HCT116 (cell line): ENCODE measurements at regions not wholly inside any gene's neighbourhood (a gene's known extent, or its start where the extent isn't known, plus 50 kb on each side); places are given as distances from the start of the nearest gene placed in this dataset.

Source experiments
- ATAC-seq: fragments of 200-7000 bp; cut with Tn5 transposase; 2 replicates; pipeline ENCODE4 v1.9.1; 2020; ENCODE audit warnings: mild to moderate bottlenecking, moderate library complexity
- BruUV-seq: library from RNA; stranded (reverse); fragments of 400-500 nt; replicated peaks from 2 replicates; lab custom pipeline; 2021; lab: Mats Ljungman, UMichigan
- CTCF ChIA-PET: fragments of 300-600 bp; sonication (Branson Sonifier 250); formaldehyde crosslinking; loops from one replicate; lab custom pipeline; 2021; ENCODE audit warnings: antibody characterized with exemption; lab: Charles Lee
- POLR2A ChIA-PET: fragments of 300-600, 350-600 bp; sonication (Branson Sonifier 250); formaldehyde crosslinking; loops from one replicate; lab custom pipeline; 2021; ENCODE audit warnings: antibody characterized with exemption; lab: Charles Lee
- RAD21 ChIA-PET, 2 experiments: fragments of 300-600 bp; sonication (Branson Sonifier 250); formaldehyde crosslinking; loops; one replicate each; lab custom pipeline; 2023; ENCODE audit warnings: low total read pairs in 2 of 2; ENCODE audit not compliant: uncharacterized antibody in 2 of 2, unreplicated experiment in 2 of 2, low non-redundant PET in 1 of 2; lab: Charles Lee
- DNase-seq: peaks from one replicate; pipeline ENCODE4 v3.0.0-alpha.2; 2010; ENCODE audit warnings: low read depth, low spot score
- H2AFZ ChIP-seq: fragments of 200-600 bp; shearing (Covaris generic), sonication (generic); 2 replicates; pipeline ENCODE4 v1.6.1; 2017; ENCODE audit warnings: low read depth, mixed run types, mixed read lengths, antibody characterized with exemption, low read length; ENCODE audit not compliant: poor library complexity, severe bottlenecking
- H3K27ac ChIP-seq: 2 replicates; pipeline ENCODE4 v1.5.1; 2012; ENCODE audit warnings: low read depth, low read length
- H3K27me3 ChIP-seq: fragments of 200-600 bp; sonication (generic); 2 replicates; pipeline ENCODE4 v1.6.1; 2016; ENCODE audit warnings: mixed run types, low read length, mixed read lengths; ENCODE audit not compliant: insufficient read depth
- H3K36me3 ChIP-seq, 2 experiments: fragments of 200-500 bp in 1 of 2; fragments of 200-600 bp in 1 of 2; sonication (Bioruptor generic) in 1 of 2; sonication (generic) in 1 of 2; 2 replicates each; pipeline versions ENCODE4 v1.5.1 to v1.6.1; 2014 to 2016; ENCODE audit warnings: low read length in 2 of 2, inconsistent platforms in 1 of 2, mixed read lengths in 1 of 2, mixed run types in 1 of 2; ENCODE audit not compliant: insufficient read depth in 2 of 2, control insufficient read depth in 1 of 2
- H3K4me1 ChIP-seq, 2 experiments: fragments of 200-600 bp in 1 of 2; sonication (generic) in 1 of 2; 2 replicates each; pipeline versions ENCODE4 v1.5.1 to v1.6.1; 2012 to 2017; ENCODE audit warnings: low read length in 2 of 2, inconsistent platforms in 1 of 2, mild to moderate bottlenecking in 1 of 2, mixed read lengths in 1 of 2, mixed run types in 1 of 2, moderate library complexity in 1 of 2; ENCODE audit not compliant: insufficient read depth in 2 of 2, control insufficient read depth in 1 of 2
- H3K4me2 ChIP-seq: fragments of 200-600 bp; sonication (generic); 2 replicates; pipeline ENCODE4 v1.6.1; 2017; ENCODE audit warnings: mixed run types, low read length, mixed read lengths
- H3K4me3 ChIP-seq, 2 experiments: fragments of 200-600 bp in 1 of 2; sonication (generic) in 1 of 2; replicated peaks in 1 of 2; 2 replicates each; pipeline ENCODE4 v1.5.1; 2011 to 2016; ENCODE audit warnings: low read length in 2 of 2, control low read depth in 1 of 2, low read depth in 1 of 2, mild to moderate bottlenecking in 1 of 2, mixed read lengths in 1 of 2, mixed run types in 1 of 2
- H3K79me2 ChIP-seq: fragments of 200-600 bp; sonication (generic); 2 replicates; pipeline ENCODE4 v1.6.1; 2017; ENCODE audit warnings: mild to moderate bottlenecking, mixed run types, low read length, moderate library complexity, mixed read lengths; ENCODE audit not compliant: insufficient read depth
- H3K9ac ChIP-seq: fragments of 200-600 bp; sonication (generic); 2 replicates; pipeline ENCODE4 v1.6.1; 2016; ENCODE audit warnings: low read length, mixed read lengths
- H3K9me2 ChIP-seq: fragments of 200-600 bp; sonication (generic), shearing (Covaris generic); 2 replicates; pipeline ENCODE4 v1.6.1; 2017; ENCODE audit warnings: mixed run types, mild to moderate bottlenecking, moderate library complexity; ENCODE audit not compliant: insufficient read depth
- H3K9me3 ChIP-seq, 2 experiments: fragments of 200-500 bp in 1 of 2; fragments of 200-600 bp in 1 of 2; sonication (Bioruptor generic) in 1 of 2; sonication (generic) in 1 of 2; 2 replicates each; pipeline ENCODE4 v1.6.1; 2014 to 2017; ENCODE audit warnings: low read length in 2 of 2, mixed read lengths in 2 of 2, inconsistent platforms in 1 of 2, low read depth in 1 of 2, mild to moderate bottlenecking in 1 of 2, mixed run types in 1 of 2, moderate library complexity in 1 of 2; ENCODE audit not compliant: control insufficient read depth in 1 of 2, insufficient read depth in 1 of 2
- H4K20me1 ChIP-seq: fragments of 200-600 bp; sonication (generic), shearing (Covaris generic); 2 replicates; pipeline ENCODE4 v1.6.1; 2017; ENCODE audit warnings: mixed run types, mild to moderate bottlenecking, moderate library complexity; ENCODE audit not compliant: insufficient read depth
- CBX3 ChIP-seq: IDR thresholded peaks from 2 replicates; pipeline ENCODE4 v1.6.1; 2012; ENCODE audit warnings: low read depth
- CEBPB ChIP-seq: IDR thresholded peaks from 2 replicates; pipeline ENCODE4 v1.6.1; 2012; ENCODE audit warnings: low read depth
- EGR1 ChIP-seq: IDR thresholded peaks from 2 replicates; pipeline ENCODE4 v1.6.1; 2012; ENCODE audit warnings: low read depth
- ELF1 ChIP-seq: IDR thresholded peaks from 2 replicates; pipeline ENCODE4 v1.6.1; 2012; ENCODE audit warnings: low read depth, borderline replicate concordance
- EZH2 ChIP-seq: fragments of 200-600 bp; sonication (generic); IDR thresholded peaks from 2 replicates; pipeline ENCODE4 v1.6.1; 2017; ENCODE audit warnings: antibody characterized with exemption, mixed run types
- EZH2phosphoT487 ChIP-seq: fragments of 200-600 bp; IDR thresholded peaks from 2 replicates; pipeline ENCODE4 v1.6.1; 2018; ENCODE audit warnings: antibody characterized with exemption, borderline replicate concordance
- FOSL1 ChIP-seq: IDR thresholded peaks from 2 replicates; pipeline ENCODE4 v1.6.1; 2012; ENCODE audit warnings: low read depth
- JUND ChIP-seq: IDR thresholded peaks from 2 replicates; pipeline ENCODE4 v1.6.1; 2012
- POLR2A ChIP-seq: IDR thresholded peaks from 2 replicates; pipeline ENCODE4 v1.7.0; 2011; ENCODE audit warnings: borderline replicate concordance; ENCODE audit not compliant: insufficient read depth, insufficient read length; ENCODE audit errors: extremely low read depth
- RAD21 ChIP-seq: IDR thresholded peaks from 2 replicates; pipeline ENCODE4 v1.6.1; 2012; ENCODE audit warnings: low read depth, mild to moderate bottlenecking
- SIN3A ChIP-seq: IDR thresholded peaks from 2 replicates; pipeline ENCODE4 v1.6.1; 2012; ENCODE audit warnings: low read depth
- SP1 ChIP-seq: IDR thresholded peaks from 2 replicates; pipeline ENCODE4 v1.6.1; 2012; ENCODE audit warnings: low read depth
- SRF ChIP-seq: IDR thresholded peaks from 2 replicates; pipeline ENCODE4 v1.6.1; 2012; ENCODE audit warnings: low read depth
- YY1 ChIP-seq: IDR thresholded peaks from 2 replicates; pipeline ENCODE4 v1.6.1; 2011; ENCODE audit warnings: low read length, low read depth, moderate library complexity, mild to moderate bottlenecking; ENCODE audit not compliant: insufficient replicate concordance; ENCODE audit errors: extremely low read depth
- ZNF274 ChIP-seq: fragments of 200-500 bp; sonication (Bioruptor generic); IDR thresholded peaks from 2 replicates; pipeline ENCODE4 v1.6.1; 2014; ENCODE audit warnings: mild to moderate bottlenecking, low read depth, low read length, inconsistent platforms
- intact Hi-C: fragments of 100-400 bp; cut with micrococcal nuclease; formaldehyde crosslinking; loops from 2 replicates; pipeline ENCODE4 v1.10.0; 2022
- TF ChIP-seq, protein P1 (sequence below): IDR thresholded peaks from 2 replicates; pipeline ENCODE4 v1.6.1; 2012
- TF ChIP-seq, protein P2 (sequence below): IDR thresholded peaks from 2 replicates; pipeline ENCODE4 v1.6.1; 2012
- TF ChIP-seq, protein P3 (sequence below): IDR thresholded peaks from 2 replicates; pipeline ENCODE4 v1.6.1; 2011; ENCODE audit warnings: mild to moderate bottlenecking, low read length, moderate library complexity; ENCODE audit not compliant: insufficient replicate concordance; ENCODE audit errors: extremely low read depth
- TF ChIP-seq, protein P4 (sequence below), 3 experiments: fragments of 200-600 bp in 1 of 3; sonication (generic) in 1 of 3; IDR thresholded peaks in 2 of 3; conservative IDR thresholded peaks in 1 of 3; 2 replicates each; pipeline ENCODE4 v1.5.1; 2012 to 2017; ENCODE audit warnings: low read depth in 2 of 3, low read length in 2 of 3, antibody characterized with exemption in 1 of 3, borderline replicate concordance in 1 of 3, control low read depth in 1 of 3, mild to moderate bottlenecking in 1 of 3, mixed read lengths in 1 of 3, mixed run types in 1 of 3, moderate library complexity in 1 of 3; ENCODE audit not compliant: insufficient read depth in 1 of 3

DNA sequence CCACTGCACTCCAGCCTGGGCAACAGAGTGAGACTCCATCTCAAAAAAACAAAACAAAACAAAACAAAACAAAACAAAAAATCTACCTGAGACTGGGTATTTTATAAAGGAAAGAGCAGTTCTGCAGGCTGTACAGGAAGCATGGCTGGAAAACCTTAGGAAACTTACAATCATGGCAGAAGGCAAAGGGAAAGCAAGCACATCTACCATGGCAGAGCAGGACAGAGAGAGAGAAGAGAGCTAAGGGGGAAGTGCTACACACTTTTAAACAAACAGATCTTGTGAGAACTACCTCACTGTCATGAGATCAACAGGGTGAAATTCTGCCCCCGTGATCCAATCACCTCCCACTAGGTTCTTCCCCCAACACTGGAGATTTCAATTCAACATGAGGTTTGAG lies 198.3 kb upstream of the SAMSN1 start:
- intact Hi-C loops = no loop called here
- no peak for ATAC-seq
- Histone ChIP-seq H3K79me2 (no peaks in the 10 kb centered on the region), H4K20me1 (no peaks in the 10 kb centered on the region), H3K9me2 (no peaks in the 10 kb centered on the region), H2AFZ (no peak overlapping the region), H3K4me1 (peaks cover 10 to 14% of the 10 kb centered on the region in 2 experiments; a peak in 3 of 4 replicates), H3K27me3 (no peaks in the 10 kb centered on the region), H3K27ac (no peak overlapping the region), H3K4me2 (no peak overlapping the region), H3K9ac (no peak overlapping the region), H3K4me3 (no peak overlapping the region), H3K36me3 (no peaks in the 10 kb centered on the region), H3K9me3 (no peaks in the 10 kb centered on the region; a peak in 1 of 4 replicates)
- TF ChIP-seq FOSL1 (no peak), SRF (no peak), RAD21 (no peak), JUND (no peak), ELF1 (no peak), EZH2 (no peak), ZNF274 (no peak), EZH2phosphoT487 (no peak), CBX3 (no peak), SIN3A (no peak), POLR2A (no peak), EGR1 (no peak), SP1 (no peak), YY1 (no peak), CEBPB (no peak)
- TF ChIP-seq, protein P1, sequence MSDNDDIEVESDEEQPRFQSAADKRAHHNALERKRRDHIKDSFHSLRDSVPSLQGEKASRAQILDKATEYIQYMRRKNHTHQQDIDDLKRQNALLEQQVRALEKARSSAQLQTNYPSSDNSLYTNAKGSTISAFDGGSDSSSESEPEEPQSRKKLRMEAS = no peak
- TF ChIP-seq, protein P2, sequence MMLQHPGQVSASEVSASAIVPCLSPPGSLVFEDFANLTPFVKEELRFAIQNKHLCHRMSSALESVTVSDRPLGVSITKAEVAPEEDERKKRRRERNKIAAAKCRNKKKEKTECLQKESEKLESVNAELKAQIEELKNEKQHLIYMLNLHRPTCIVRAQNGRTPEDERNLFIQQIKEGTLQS = no peak
- TF ChIP-seq, protein P3, sequence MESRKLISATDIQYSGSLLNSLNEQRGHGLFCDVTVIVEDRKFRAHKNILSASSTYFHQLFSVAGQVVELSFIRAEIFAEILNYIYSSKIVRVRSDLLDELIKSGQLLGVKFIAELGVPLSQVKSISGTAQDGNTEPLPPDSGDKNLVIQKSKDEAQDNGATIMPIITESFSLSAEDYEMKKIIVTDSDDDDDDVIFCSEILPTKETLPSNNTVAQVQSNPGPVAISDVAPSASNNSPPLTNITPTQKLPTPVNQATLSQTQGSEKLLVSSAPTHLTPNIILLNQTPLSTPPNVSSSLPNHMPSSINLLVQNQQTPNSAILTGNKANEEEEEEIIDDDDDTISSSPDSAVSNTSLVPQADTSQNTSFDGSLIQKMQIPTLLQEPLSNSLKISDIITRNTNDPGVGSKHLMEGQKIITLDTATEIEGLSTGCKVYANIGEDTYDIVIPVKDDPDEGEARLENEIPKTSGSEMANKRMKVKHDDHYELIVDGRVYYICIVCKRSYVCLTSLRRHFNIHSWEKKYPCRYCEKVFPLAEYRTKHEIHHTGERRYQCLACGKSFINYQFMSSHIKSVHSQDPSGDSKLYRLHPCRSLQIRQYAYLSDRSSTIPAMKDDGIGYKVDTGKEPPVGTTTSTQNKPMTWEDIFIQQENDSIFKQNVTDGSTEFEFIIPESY = no peak
- TF ChIP-seq, protein P4, sequence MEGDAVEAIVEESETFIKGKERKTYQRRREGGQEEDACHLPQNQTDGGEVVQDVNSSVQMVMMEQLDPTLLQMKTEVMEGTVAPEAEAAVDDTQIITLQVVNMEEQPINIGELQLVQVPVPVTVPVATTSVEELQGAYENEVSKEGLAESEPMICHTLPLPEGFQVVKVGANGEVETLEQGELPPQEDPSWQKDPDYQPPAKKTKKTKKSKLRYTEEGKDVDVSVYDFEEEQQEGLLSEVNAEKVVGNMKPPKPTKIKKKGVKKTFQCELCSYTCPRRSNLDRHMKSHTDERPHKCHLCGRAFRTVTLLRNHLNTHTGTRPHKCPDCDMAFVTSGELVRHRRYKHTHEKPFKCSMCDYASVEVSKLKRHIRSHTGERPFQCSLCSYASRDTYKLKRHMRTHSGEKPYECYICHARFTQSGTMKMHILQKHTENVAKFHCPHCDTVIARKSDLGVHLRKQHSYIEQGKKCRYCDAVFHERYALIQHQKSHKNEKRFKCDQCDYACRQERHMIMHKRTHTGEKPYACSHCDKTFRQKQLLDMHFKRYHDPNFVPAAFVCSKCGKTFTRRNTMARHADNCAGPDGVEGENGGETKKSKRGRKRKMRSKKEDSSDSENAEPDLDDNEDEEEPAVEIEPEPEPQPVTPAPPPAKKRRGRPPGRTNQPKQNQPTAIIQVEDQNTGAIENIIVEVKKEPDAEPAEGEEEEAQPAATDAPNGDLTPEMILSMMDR (IDR thresholded peaks at IDR 0.05 in 2 of 3, conservative IDR thresholded peaks at IDR 0.05 in 1 of 3; ENCODE audit: borderline replicate concordance in 1 of 3, insufficient read depth in 1 of 3, low read depth in 2 of 3, low read length in 2 of 3) = no peak
- no peak for DNase-seq
- POLR2A ChIA-PET = no interaction called here
- RAD21 ChIA-PET = no interaction called here
- BruUV-seq = no TSS peak
- CTCF ChIA-PET = no interaction called here
